ENCODE measurements at regions not wholly inside any gene's neighbourhood (a gene's known extent, or its start where the extent isn't known, plus 50 kb on each side); places are given as distances from the start of the nearest gene placed in this dataset.
"Not testable (repeated sequence)": the region's sequence is repeated elsewhere in the genome, so short reads cannot be mapped to it uniquely, and the experiment has no call there.

GRCh38 chr17:22229821-22230220 lies 537.5 kb downstream of the KCNJ18 start:
- TF ChIP-seq CTCF, POLR2A (IDR thresholded peaks at IDR 0.05): not testable (repeated sequence)

Measured in adrenal gland (tissue), 5 donors.